PC-9 (cell line): ENCODE measurements at regions not wholly inside any gene's neighbourhood (a gene's known extent, or its start where the extent isn't known, plus 50 kb on each side); places are given as distances from the start of the nearest gene placed in this dataset.

ENCODE experiments used
- CTCF ChIP-seq: fragments of 200-600 bp; sonication (generic); conservative IDR thresholded peaks from 2 replicates; pipeline ENCODE4 v1.6.1; 2017; ENCODE audit warnings: mixed run types, antibody characterized with exemption, mild to moderate bottlenecking, moderate library complexity
- EZH2 ChIP-seq: fragments of 200-600 bp; sonication (generic); IDR thresholded peaks from 2 replicates; pipeline ENCODE4 v1.8.0; 2017; ENCODE audit warnings: antibody characterized with exemption, low read depth

DNA sequence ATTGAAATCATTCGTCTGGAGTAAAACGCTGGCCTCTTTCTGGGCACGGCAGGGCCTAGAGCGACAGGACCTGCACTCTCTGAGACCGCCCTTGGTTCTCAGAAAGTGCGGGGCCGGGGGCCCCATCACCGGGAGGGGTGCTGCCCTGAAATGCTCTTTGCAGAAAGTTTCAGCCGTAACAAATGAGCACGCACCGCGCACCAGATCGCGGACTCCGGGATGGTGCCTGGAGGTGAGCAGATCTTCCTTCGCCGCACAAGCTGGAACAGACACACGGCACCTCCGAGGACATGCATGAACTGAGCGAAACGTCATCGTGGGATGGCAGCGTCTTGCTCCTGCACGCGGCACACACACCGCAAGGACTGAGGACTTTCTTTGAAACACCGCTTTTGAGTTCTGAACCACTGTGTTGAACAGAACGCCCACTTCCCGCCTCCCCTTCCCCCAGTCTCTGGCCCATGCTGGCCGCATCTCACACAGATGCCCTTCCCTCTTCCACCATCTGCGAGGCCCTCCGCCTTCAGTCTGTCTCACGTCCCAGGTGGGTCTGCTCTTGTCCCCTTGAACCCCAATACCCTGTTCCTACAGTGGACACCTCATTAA is 538.7 kb upstream of the MGMT start:
- TF ChIP-seq CTCF, result no peak
- TF ChIP-seq EZH2, result no peak
